ENCODE measurements at regions not wholly inside any gene's neighbourhood (a gene's known extent, or its start where the extent isn't known, plus 50 kb on each side); places are given as distances from the start of the nearest gene placed in this dataset.

- TF ChIP-seq, protein P1, sequence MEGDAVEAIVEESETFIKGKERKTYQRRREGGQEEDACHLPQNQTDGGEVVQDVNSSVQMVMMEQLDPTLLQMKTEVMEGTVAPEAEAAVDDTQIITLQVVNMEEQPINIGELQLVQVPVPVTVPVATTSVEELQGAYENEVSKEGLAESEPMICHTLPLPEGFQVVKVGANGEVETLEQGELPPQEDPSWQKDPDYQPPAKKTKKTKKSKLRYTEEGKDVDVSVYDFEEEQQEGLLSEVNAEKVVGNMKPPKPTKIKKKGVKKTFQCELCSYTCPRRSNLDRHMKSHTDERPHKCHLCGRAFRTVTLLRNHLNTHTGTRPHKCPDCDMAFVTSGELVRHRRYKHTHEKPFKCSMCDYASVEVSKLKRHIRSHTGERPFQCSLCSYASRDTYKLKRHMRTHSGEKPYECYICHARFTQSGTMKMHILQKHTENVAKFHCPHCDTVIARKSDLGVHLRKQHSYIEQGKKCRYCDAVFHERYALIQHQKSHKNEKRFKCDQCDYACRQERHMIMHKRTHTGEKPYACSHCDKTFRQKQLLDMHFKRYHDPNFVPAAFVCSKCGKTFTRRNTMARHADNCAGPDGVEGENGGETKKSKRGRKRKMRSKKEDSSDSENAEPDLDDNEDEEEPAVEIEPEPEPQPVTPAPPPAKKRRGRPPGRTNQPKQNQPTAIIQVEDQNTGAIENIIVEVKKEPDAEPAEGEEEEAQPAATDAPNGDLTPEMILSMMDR (IDR thresholded peaks at IDR 0.05) = no peak
- no peak for TF ChIP-seq POLR2A (IDR thresholded peaks at IDR 0.05)
- TF ChIP-seq POLR2AphosphoS5 (IDR thresholded peaks at IDR 0.05) = no peak
Observed at GRCh38 chr7:79775911-79776310, 322.4 kb upstream of the MAGI2 start.

All from prostate gland (tissue), 2 donors.